Naive thymus-derived CD8-positive, alpha-beta T cell (primary cell): ENCODE measurements at regions not wholly inside any gene's neighbourhood (a gene's known extent, or its start where the extent isn't known, plus 50 kb on each side); places are given as distances from the start of the nearest gene placed in this dataset.
"Not testable (repeated sequence)": the region's sequence is repeated elsewhere in the genome, so short reads cannot be mapped to it uniquely, and the experiment has no call there.

ENCODE experiments used
- ATAC-seq, 2 donors: fragments of 150-1000 bp; cut with Tn5 transposase in 1 of 2; sonication (Bioruptor Pico), chemical (Tn5 transposase) in 1 of 2; 1 replicate in 1 of 2; 2 replicates in 1 of 2; pipeline ENCODE4 v1.10.0; 2021; ENCODE audit warnings: mild to moderate bottlenecking in 2 of 2, moderate library complexity in 2 of 2
- POLR2A ChIA-PET: fragments of 350-600 bp; sonication (Branson Sonifier 250); formaldehyde crosslinking; loops from one replicate; lab custom pipeline; 2021; ENCODE audit warnings: antibody characterized with exemption; lab: Charles Lee
- DNase-seq, 10 donors: peaks; one replicate each; pipeline versions ENCODE4 v3.0.0 to v3.0.0-alpha.2; 2020 to 2022
- H3K27ac Mint-ChIP-seq, 10 donors: one replicate each; pipeline ENCODE4 v1.8.0; 2020 to 2022; ENCODE audit warnings: mild to moderate bottlenecking in 10 of 10, mixed read lengths in 10 of 10, moderate library complexity in 4 of 10, inconsistent platforms in 1 of 10
- H3K27me3 Mint-ChIP-seq, 5 donors: one replicate each; pipeline ENCODE4 v1.8.0; 2021 to 2022; ENCODE audit warnings: mixed read lengths in 5 of 5
- H3K36me3 Mint-ChIP-seq, 3 donors: one replicate each; pipeline ENCODE4 v1.8.0; 2020 to 2022; ENCODE audit warnings: mixed read lengths in 3 of 3, mild to moderate bottlenecking in 2 of 3, inconsistent platforms in 1 of 3
- H3K4me1 Mint-ChIP-seq, 4 donors: one replicate each; pipeline ENCODE4 v1.8.0; 2021 to 2022; ENCODE audit warnings: mixed read lengths in 4 of 4
- H3K4me3 Mint-ChIP-seq, 10 donors: one replicate each; pipeline ENCODE4 v1.8.0; 2020 to 2022; ENCODE audit warnings: mild to moderate bottlenecking in 10 of 10, mixed read lengths in 10 of 10, moderate library complexity in 6 of 10, inconsistent platforms in 1 of 10
- H3K9me3 Mint-ChIP-seq, 9 donors: one replicate each; pipeline ENCODE4 v1.8.0; 2020 to 2022; ENCODE audit warnings: mixed read lengths in 9 of 9, mild to moderate bottlenecking in 3 of 9, inconsistent platforms in 1 of 9, moderate library complexity in 1 of 9

DNA sequence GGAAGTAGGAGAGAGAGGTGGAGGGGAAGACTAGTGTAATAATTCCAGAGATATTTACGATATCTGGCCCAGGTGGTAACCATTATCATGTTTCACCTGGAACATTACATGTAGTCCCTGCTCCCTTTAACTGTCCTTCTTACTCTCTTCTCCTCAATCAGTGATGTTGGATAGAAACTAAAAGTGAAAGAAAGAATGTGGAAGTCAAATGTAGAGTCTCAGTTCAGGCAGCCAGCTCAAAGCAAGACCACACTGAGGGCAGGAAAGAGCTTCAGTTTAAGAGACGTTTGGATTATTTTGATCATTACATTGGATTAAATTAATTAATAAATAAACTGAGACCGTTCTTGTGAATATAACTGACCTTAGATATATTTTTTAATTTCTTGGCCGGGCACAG, 594.4 kb downstream of the FLRT2 start:
- POLR2A ChIA-PET, result no interaction called here

DNA sequence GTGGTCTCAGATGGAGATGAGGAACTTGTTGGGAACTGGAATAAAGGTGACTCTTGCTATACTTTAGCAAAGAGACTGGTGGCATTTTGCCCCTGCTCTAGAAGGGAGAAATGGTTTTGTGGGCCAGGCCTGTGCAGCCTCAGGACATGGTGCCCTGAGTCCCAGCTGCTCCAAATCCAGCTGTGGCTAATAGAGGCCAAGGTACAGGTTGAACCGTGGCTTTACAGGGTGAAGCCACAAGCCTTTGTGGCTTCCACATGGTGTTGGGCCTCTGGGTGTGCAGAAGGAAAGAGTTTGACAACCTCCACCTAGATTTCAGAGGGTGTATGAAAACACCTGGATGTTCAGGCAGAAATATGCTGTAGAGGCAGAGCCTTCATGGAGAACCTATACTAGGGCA, 586.0 kb downstream of the FLRT2 start:
- Mint-ChIP-seq H3K27me3 (no peaks in the 10 kb centered on the region), H3K27ac (no peak overlapping the region), H3K4me3 (no peak overlapping the region), H3K4me1 (no peaks in the 10 kb centered on the region), H3K36me3 (peaks cover 6 to 47% (median 39%) of the 10 kb centered on the region in 3 donors), H3K9me3 (peaks cover 0 to 58% (median 39%) of the 10 kb centered on the region in 9 donors)
- POLR2A ChIA-PET, result no interaction called here
- DNase-seq, result no peak
- ATAC-seq, result no peak

More for the DNA sequence above, 594.4 kb downstream of the FLRT2 start:
- peaks cover 18 to 41% (median 32%) of the 10 kb centered on the region in 3 donors for H3K36me3 Mint-ChIP-seq
- ATAC-seq, result no peak
- H3K4me1 Mint-ChIP-seq, result no peaks in the 10 kb centered on the region
- H3K4me3 Mint-ChIP-seq, result no peak overlapping the region
- no peak overlapping the region for H3K27ac Mint-ChIP-seq
- no peak for DNase-seq
- H3K27me3 Mint-ChIP-seq, result no peaks in the 10 kb centered on the region
- peaks cover 6 to 18% (median 11%) of the 10 kb centered on the region in 9 donors for H3K9me3 Mint-ChIP-seq

DNA sequence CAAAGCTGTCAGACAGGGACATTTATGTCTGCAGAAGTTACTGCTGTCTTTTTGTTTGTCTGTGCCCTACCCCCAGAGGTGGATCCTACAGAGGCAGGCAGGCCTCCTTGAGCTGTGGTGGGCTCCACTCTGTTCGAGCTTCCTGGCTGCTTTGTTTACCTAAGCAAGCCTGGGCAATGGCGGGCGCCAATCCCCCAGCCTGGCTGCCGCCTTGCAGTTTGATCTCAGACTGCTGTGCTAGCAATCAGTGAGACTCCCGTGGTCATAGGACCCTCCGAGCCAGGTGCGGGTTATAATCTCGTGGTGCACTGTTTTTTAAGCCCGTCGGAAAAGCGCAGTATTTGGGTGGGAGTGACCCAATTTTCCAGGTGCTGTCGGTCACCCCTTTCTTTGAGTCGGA, 580.9 kb downstream of the FLRT2 start:
- H3K27me3 Mint-ChIP-seq, H3K4me3 Mint-ChIP-seq, H3K4me1 Mint-ChIP-seq, DNase-seq, ATAC-seq, POLR2A ChIA-PET, H3K27ac Mint-ChIP-seq: not testable (repeated sequence)
- Mint-ChIP-seq H3K9me3 (peaks cover 0 to 40% (median 15%) of the 10 kb centered on the region in 9 donors), H3K36me3 (peaks cover 3 to 28% (median 24%) of the 10 kb centered on the region in 3 donors)

DNA sequence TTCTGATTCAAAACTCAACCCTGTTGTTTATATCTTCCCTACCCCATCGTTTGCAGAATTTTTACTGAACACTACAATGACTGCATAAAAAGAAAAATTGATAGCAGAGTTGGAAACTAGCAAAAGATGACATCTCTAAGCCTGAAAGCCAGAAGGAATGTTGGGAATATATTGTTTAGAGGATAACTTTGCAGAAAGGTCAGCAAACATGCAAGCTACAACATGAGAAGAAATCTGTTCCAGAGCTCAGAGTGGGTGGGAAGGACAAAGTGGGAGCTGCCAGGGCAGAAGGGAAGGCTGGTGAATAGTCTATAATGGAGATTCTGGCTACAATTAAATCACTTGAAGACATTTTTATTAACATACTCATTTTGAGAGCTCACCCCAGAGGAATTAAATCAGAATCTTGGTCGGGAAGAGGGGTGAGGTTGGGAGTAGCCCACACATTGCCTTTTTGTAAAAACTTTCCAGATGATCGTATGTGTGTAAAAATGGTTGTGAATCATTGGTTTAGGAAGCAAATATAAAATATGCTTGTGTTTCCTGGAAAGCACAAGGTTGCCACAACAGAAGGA, 574.8 kb downstream of the FLRT2 start:
- Mint-ChIP-seq H3K27me3 (no peaks in the 10 kb centered on the region), H3K9me3 (peaks cover 0 to 40% (median 21%) of the 10 kb centered on the region in 9 donors), H3K27ac (no peak overlapping the region), H3K4me3 (no peak overlapping the region), H3K4me1 (peaks cover 0 to 5% (median 0%) of the 10 kb centered on the region in 4 donors), H3K36me3 (peaks cover 17 to 38% (median 19%) of the 10 kb centered on the region in 3 donors)
- POLR2A ChIA-PET, result no interaction called here
- ATAC-seq (no peak), DNase-seq (no peak)

DNA sequence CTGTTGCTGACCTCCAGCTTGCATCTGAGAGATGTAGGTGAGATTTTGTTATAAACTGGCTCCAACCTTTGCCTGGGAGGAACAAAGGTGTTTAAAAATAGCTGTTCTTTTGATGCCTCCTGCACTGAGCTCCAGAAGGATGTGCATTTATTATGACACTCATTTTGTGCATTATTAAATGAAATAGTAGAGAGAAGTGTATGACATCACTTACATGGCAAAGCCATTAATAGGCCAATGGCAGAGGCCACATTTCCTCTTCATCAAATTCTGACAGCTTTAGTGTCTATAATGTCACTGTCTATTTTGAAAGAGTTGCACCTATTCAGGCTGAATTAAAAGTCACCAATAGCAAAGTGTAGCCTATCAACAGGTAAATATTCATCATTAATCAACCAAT, 564.6 kb downstream of the FLRT2 start:
- Mint-ChIP-seq H3K4me3 (no peak overlapping the region), H3K4me1 (peaks cover 0 to 10% (median 1%) of the 10 kb centered on the region in 4 donors), H3K27ac (peak overlapping the region in 1 of 10 donors; percentile 26), H3K27me3 (no peaks in the 10 kb centered on the region), H3K9me3 (peaks cover 0 to 18% (median 8%) of the 10 kb centered on the region in 9 donors), H3K36me3 (peaks cover 3 to 28% (median 16%) of the 10 kb centered on the region in 3 donors)
- DNase-seq (no peak), ATAC-seq (no peak)
- POLR2A ChIA-PET, result no interaction called here

DNA sequence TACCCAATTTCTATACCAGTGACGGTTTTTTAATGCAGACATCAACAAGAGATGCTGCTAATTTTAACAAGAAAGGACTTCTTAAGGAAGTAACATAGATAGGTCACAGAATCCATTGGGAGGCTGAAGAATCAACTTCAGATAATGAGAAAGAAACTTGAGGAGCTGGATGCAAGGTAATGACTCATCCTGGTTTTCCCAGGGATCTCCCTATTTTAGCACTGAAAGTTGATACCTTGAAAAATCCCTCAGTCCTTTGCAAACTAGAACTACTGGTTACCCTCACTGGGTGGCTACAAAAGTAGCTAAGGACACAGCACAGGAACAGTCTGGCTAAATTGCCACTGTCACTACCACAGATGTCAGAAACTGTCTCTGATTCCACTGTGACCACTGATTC, 561.9 kb downstream of the FLRT2 start:
- POLR2A ChIA-PET, result no interaction called here
- H3K9me3 Mint-ChIP-seq, result peaks cover 0 to 15% (median 6%) of the 10 kb centered on the region in 9 donors
- ATAC-seq, result no peak
- H3K4me1 Mint-ChIP-seq, result peaks cover 0 to 10% (median 3%) of the 10 kb centered on the region in 4 donors
- H3K36me3 Mint-ChIP-seq, result peaks cover 0 to 30% (median 16%) of the 10 kb centered on the region in 3 donors
- DNase-seq, result no peak
- H3K27ac Mint-ChIP-seq, result no peak overlapping the region
- no peaks in the 10 kb centered on the region for H3K27me3 Mint-ChIP-seq
- no peak overlapping the region for H3K4me3 Mint-ChIP-seq

DNA sequence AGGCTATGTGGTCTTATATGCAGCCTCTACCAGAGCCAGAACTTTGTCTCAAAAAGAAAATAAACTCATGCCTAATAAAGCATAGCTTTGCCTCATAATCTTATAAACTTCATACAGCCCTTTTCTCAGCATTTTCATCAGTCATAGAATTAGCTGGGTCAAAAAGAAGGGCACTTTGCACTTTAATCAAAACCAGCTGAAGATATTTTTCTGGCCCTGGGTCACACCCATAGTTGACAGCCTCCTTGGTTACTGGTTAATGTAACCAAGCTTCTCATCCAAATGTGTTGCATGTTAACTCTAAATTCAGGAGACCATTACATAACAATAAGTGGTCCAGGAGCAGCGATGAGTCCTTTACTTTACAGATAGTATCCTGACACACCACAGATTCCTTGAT, 558.2 kb downstream of the FLRT2 start:
- no peak for ATAC-seq
- POLR2A ChIA-PET, result no interaction called here
- Mint-ChIP-seq H3K36me3 (peaks cover 4 to 29% (median 13%) of the 10 kb centered on the region in 3 donors), H3K9me3 (peaks cover 0 to 14% (median 6%) of the 10 kb centered on the region in 9 donors), H3K4me1 (peaks cover 0 to 10% (median under 1%) of the 10 kb centered on the region in 4 donors), H3K4me3 (no peak overlapping the region), H3K27ac (no peak overlapping the region), H3K27me3 (no peaks in the 10 kb centered on the region)
- DNase-seq, result no peak

DNA sequence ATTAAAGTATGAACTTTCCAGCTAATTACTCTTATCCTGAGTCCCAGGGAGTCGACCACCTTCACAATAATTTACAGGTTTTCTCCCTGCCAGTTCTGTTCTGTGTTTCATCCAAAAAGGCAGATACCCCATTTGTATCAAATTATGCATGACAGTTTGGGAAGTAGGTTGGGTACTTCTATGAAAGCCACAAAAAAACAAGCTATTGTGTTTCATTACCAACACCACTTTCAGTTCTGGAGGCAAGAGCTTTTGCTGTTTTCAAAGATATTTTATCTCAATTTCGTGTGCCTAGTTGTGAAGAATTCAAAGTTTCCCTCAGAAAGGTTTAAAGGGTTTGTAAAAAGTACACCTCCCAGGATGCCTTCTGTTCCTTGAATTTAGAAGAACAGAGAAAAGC, 557.4 kb downstream of the FLRT2 start:
- Mint-ChIP-seq H3K4me1 (peaks cover 0 to 10% (median under 1%) of the 10 kb centered on the region in 4 donors), H3K4me3 (no peak overlapping the region), H3K27ac (no peak overlapping the region), H3K27me3 (no peaks in the 10 kb centered on the region), H3K9me3 (peaks cover 0 to 9% (median 5%) of the 10 kb centered on the region in 9 donors), H3K36me3 (peaks cover 4 to 32% (median 13%) of the 10 kb centered on the region in 3 donors)
- POLR2A ChIA-PET, result no interaction called here
- ATAC-seq, result no peak
- no peak for DNase-seq

DNA sequence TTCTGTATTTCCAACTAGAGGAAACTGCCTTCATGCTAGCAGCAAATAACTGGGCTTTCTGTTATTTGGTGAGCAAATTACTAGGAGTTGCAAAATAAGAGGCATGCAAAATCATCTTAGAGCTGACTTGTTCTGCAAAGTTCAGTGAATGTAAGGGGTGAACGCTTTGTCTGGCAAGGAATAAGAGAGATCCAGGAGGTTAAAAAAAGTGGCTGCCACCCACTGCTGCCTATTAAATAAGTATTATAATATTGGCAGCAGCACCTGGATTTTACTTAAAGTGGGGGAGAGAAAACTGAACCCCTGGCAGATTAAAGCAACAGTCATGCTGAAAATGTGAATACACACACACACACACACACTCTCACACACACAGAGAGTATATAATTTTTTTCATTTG, 557.0 kb downstream of the FLRT2 start:
- Mint-ChIP-seq H3K36me3 (peaks cover 5 to 32% (median 11%) of the 10 kb centered on the region in 3 donors), H3K4me1 (peaks cover 0 to 10% (median under 1%) of the 10 kb centered on the region in 4 donors), H3K4me3 (no peak overlapping the region), H3K27ac (no peak overlapping the region), H3K27me3 (no peaks in the 10 kb centered on the region), H3K9me3 (peaks cover 0 to 10% (median 5%) of the 10 kb centered on the region in 9 donors)
- ATAC-seq, result no peak
- POLR2A ChIA-PET, result no interaction called here
- DNase-seq, result no peak

DNA sequence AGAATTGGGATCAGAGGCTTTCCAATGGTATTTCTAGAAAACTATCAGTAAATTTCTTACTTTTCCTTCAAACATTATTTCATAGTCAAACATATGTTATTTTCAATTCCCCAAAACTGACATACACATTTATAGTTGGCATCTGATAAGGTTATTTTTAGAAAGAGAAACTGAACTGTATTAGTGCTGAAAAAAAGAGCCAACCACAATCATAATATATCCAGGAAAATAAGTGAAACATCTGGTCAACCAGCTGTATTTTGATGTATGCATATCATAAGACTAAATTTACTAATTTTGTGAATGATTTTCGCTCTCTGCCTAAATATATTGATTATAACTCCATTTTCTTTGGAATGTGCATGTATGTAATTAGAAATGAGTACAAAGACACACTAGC, 554.2 kb downstream of the FLRT2 start:
- Mint-ChIP-seq H3K9me3 (peaks cover 0 to 14% (median 11%) of the 10 kb centered on the region in 9 donors), H3K36me3 (peaks cover 14 to 34% (median 17%) of the 10 kb centered on the region in 3 donors), H3K4me1 (peaks cover 0 to 10% (median under 1%) of the 10 kb centered on the region in 4 donors), H3K4me3 (no peak overlapping the region), H3K27ac (no peak overlapping the region), H3K27me3 (no peaks in the 10 kb centered on the region)
- ATAC-seq (no peak), DNase-seq (no peak)
- POLR2A ChIA-PET, result no interaction called here

DNA sequence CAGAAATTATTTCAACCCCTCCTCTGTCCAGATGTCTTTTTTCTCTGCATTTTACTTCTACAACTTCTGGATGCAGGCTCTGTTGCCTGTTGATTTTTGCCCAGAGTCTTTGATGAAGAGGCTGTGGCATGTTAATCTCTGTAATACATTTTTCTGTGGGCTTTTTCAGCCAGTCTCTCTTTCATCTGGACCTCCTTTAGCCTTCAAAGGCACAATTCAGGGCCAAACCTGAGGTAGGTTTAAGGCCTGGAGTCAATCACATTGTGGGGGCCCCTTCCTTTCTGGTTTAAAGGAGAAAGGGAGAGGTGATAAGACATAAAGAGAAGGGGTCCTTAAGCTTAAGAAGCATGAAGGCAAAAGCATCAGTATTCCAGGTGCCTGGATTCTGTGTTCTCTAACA, 553.7 kb downstream of the FLRT2 start:
- Mint-ChIP-seq H3K27me3 (no peaks in the 10 kb centered on the region), H3K27ac (no peak overlapping the region), H3K9me3 (peaks cover 0 to 18% (median 13%) of the 10 kb centered on the region in 9 donors), H3K36me3 (peaks cover 14 to 36% (median 17%) of the 10 kb centered on the region in 3 donors), H3K4me1 (peaks cover 0 to 10% (median under 1%) of the 10 kb centered on the region in 4 donors), H3K4me3 (no peak overlapping the region)
- POLR2A ChIA-PET, result no interaction called here
- ATAC-seq (no peak), DNase-seq (no peak)

DNA sequence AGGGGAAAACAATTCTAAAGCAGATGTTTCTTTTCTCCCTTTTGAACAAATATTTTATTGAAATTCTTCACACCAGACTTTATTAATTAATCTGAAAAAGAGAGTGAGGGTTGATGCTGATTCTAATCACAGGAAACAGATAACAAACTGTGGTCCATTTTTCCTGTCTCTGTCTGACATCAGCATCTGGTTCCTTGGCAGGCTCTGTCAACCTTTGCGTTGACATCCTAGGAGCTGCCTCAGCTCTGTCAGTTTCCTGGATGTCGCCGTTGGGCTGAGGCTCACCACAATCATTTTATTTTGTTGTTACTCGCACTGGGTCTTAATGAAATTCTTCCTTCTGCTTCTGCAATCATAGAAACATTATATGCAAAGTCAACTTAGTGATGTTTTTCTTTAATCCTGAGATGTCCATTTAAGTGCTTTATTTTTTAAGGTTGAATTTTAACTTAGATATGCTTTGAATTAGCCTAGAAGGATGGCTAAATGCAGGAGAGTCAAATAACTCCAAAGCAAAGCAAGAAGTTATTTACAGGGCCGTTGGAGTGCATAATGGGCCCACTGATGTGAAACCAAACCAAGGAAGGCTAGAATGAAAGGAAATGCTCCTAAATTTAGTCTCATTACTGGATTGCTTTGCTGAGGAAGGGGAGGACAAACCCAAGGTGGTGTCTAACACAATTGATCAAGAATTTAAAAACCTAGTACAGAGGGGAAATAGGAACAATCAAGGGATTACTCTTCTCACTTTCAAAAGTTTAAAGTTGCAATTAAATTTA, 542.4 kb downstream of the FLRT2 start:
- DNase-seq, result no peak
- Mint-ChIP-seq H3K4me3 (no peak overlapping the region), H3K36me3 (peaks cover 0 to 15% (median 0%) of the 10 kb centered on the region in 3 donors), H3K27ac (peak overlapping the region in 3 of 10 donors; percentile 32 to 68 (median 54)), H3K4me1 (peaks cover 4 to 13% (median 9%) of the 10 kb centered on the region in 4 donors), H3K27me3 (no peaks in the 10 kb centered on the region), H3K9me3 (peaks cover 0 to 8% (median 0%) of the 10 kb centered on the region in 9 donors)
- no peak for ATAC-seq
- POLR2A ChIA-PET, result no interaction called here

DNA sequence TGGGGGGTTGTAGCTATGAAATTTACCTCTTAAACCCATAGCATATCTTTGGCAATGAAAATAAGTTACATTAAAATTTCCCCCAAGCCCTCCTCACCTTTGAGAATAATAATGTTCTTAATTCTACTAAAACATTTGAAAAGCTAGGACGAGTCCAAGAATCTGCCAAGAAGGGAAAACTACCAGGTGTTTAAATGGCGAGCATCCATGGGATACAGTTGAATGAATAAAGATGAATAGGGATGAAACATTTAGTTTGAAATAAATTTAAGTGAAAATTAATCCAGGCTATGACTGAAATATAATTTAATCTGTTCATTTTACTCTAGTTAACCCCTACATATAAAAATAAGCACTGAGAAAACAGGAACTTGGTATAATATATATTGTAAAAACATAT, 536.7 kb downstream of the FLRT2 start:
- no peaks in the 10 kb centered on the region for H3K27me3 Mint-ChIP-seq
- peaks cover 0 to 10% (median 4%) of the 10 kb centered on the region in 3 donors for H3K36me3 Mint-ChIP-seq
- peaks cover 0 to 8% (median 3%) of the 10 kb centered on the region in 9 donors for H3K9me3 Mint-ChIP-seq
- H3K4me1 Mint-ChIP-seq, result peaks cover 0 to 3% (median 2%) of the 10 kb centered on the region in 4 donors
- no peak overlapping the region for H3K27ac Mint-ChIP-seq
- POLR2A ChIA-PET, result no interaction called here
- ATAC-seq (no peak), DNase-seq (no peak)
- H3K4me3 Mint-ChIP-seq, result no peak overlapping the region
